Stimulated activated naive CD8-positive, alpha-beta T cell treated with anti-CD3 and anti-CD28 coated beads, Interleukin-15, amount 100 ng/mL, for 72 hours (primary cell): ENCODE measurements at regions not wholly inside any gene's neighbourhood (a gene's known extent, or its start where the extent isn't known, plus 50 kb on each side); places are given as distances from the start of the nearest gene placed in this dataset.
A peak's percentile ranks its signal among the peaks of the same experiment; 100 is the strongest.

ENCODE experiments used
- ATAC-seq: fragments of 150-1000 bp; cut with Tn5 transposase; 2 replicates; pipeline ENCODE4 v1.10.0; 2021; ENCODE audit warnings: mild to moderate bottlenecking, moderate library complexity
- DNase-seq, 2 donors: peaks; one replicate each; pipeline ENCODE4 v3.0.0; 2021 to 2022
- H3K27ac Mint-ChIP-seq, 2 donors: one replicate each; pipeline ENCODE4 v1.8.0; 2022; ENCODE audit warnings: mild to moderate bottlenecking in 2 of 2, mixed read lengths in 2 of 2, moderate library complexity in 2 of 2
- H3K27me3 Mint-ChIP-seq: one replicate; pipeline ENCODE4 v1.8.0; 2022; ENCODE audit warnings: mixed read lengths
- H3K4me1 Mint-ChIP-seq: one replicate; pipeline ENCODE4 v1.8.0; 2022; ENCODE audit warnings: mild to moderate bottlenecking, mixed read lengths
- H3K4me3 Mint-ChIP-seq, 2 donors: one replicate each; pipeline ENCODE4 v1.8.0; 2022; ENCODE audit warnings: mild to moderate bottlenecking in 2 of 2, mixed read lengths in 2 of 2, moderate library complexity in 1 of 2
- H3K9me3 Mint-ChIP-seq, 2 donors: one replicate each; pipeline ENCODE4 v1.8.0; 2022; ENCODE audit warnings: mixed read lengths in 2 of 2

- ATAC-seq: no peak
- Mint-ChIP-seq H3K4me3 (no peak overlapping the region), H3K27ac (no peak overlapping the region)
Observed at GRCh38 chr6:169996378-169997051, 245.1 kb downstream of the ERMARD start.

GRCh38 chr6:169994739-169995138, 243.3 kb downstream of the ERMARD start:
- DNase-seq (no peak), ATAC-seq (no peak)
- H3K9me3 Mint-ChIP-seq: no peaks in the 10 kb centered on the region
- peak overlapping the region in 1 of 2 donors; percentile 40 for H3K27ac Mint-ChIP-seq
- H3K4me3 Mint-ChIP-seq: no peak overlapping the region
- no peaks in the 10 kb centered on the region for H3K27me3 Mint-ChIP-seq
- H3K4me1 Mint-ChIP-seq: peaks cover 46% of the 10 kb centered on the region

More at GRCh38 chr6:169996378-169997051, 245.1 kb downstream of the ERMARD start:
- DNase-seq: no peak
- Mint-ChIP-seq H3K27me3 (no peaks in the 10 kb centered on the region), H3K9me3 (peaks cover 0 to 9% of the 10 kb centered on the region in 2 donors), H3K4me1 (peaks cover 29% of the 10 kb centered on the region)

- Mint-ChIP-seq H3K27ac (no peak overlapping the region), H3K9me3 (no peaks in the 10 kb centered on the region), H3K27me3 (no peaks in the 10 kb centered on the region), H3K4me3 (peak overlapping the region; percentile 17 to 30), H3K4me1 (peaks cover 53% of the 10 kb centered on the region)
- ATAC-seq (no peak), DNase-seq (no peak)
Observed at GRCh38 chr6:169993861-169994481, 242.5 kb downstream of the ERMARD start.

GRCh38 chr6:169991913-169992312, 240.5 kb downstream of the ERMARD start:
- Mint-ChIP-seq H3K9me3 (no peaks in the 10 kb centered on the region), H3K27me3 (no peaks in the 10 kb centered on the region), H3K4me3 (peak overlapping the region in 1 of 2 donors; percentile 24), H3K27ac (no peak overlapping the region), H3K4me1 (peaks cover 47% of the 10 kb centered on the region)
- ATAC-seq (no peak), DNase-seq (no peak)

- Mint-ChIP-seq H3K27me3 (no peaks in the 10 kb centered on the region), H3K4me3 (no peak overlapping the region), H3K9me3 (no peaks in the 10 kb centered on the region), H3K27ac (no peak overlapping the region), H3K4me1 (peaks cover 47% of the 10 kb centered on the region)
- DNase-seq: no peak
- ATAC-seq: no peak
Observed at GRCh38 chr6:169991031-169991390, 239.6 kb downstream of the ERMARD start.

GRCh38 chr6:169990095-169991030, 238.9 kb downstream of the ERMARD start:
- peak overlapping the region; percentile 38 to 65 for H3K27ac Mint-ChIP-seq
- peaks cover 47% of the 10 kb centered on the region for H3K4me1 Mint-ChIP-seq
- peak overlapping the region; percentile 61 to 67 for H3K4me3 Mint-ChIP-seq
- no peaks in the 10 kb centered on the region for H3K9me3 Mint-ChIP-seq
- no peaks in the 10 kb centered on the region for H3K27me3 Mint-ChIP-seq
- ATAC-seq: peak; percentile 90
- peak; percentile 57 to 78 for DNase-seq

- Mint-ChIP-seq H3K4me1 (peaks cover 47% of the 10 kb centered on the region), H3K9me3 (no peaks in the 10 kb centered on the region), H3K27me3 (no peaks in the 10 kb centered on the region), H3K27ac (no peak overlapping the region), H3K4me3 (peak overlapping the region; percentile 61 to 67)
- ATAC-seq: no peak
- DNase-seq: no peak
Observed at GRCh38 chr6:169989594-169989993, 238.2 kb downstream of the ERMARD start.

GRCh38 chr6:169988769-169989550, 237.5 kb downstream of the ERMARD start:
- DNase-seq (no peak), ATAC-seq (no peak)
- Mint-ChIP-seq H3K4me1 (peaks cover 47% of the 10 kb centered on the region), H3K27me3 (no peaks in the 10 kb centered on the region), H3K27ac (no peak overlapping the region), H3K4me3 (no peak overlapping the region), H3K9me3 (no peaks in the 10 kb centered on the region)

GRCh38 chr6:169986848-169987498, 235.6 kb downstream of the ERMARD start:
- Mint-ChIP-seq H3K4me3 (no peak overlapping the region), H3K27me3 (no peaks in the 10 kb centered on the region), H3K27ac (no peak overlapping the region), H3K9me3 (no peaks in the 10 kb centered on the region), H3K4me1 (peaks cover 28% of the 10 kb centered on the region)
- no peak for ATAC-seq
- no peak for DNase-seq

GRCh38 chr6:169986171-169986847, 234.9 kb downstream of the ERMARD start:
- Mint-ChIP-seq H3K4me1 (peaks cover 23% of the 10 kb centered on the region), H3K9me3 (no peaks in the 10 kb centered on the region), H3K4me3 (no peak overlapping the region), H3K27me3 (no peaks in the 10 kb centered on the region), H3K27ac (no peak overlapping the region)
- ATAC-seq (no peak), DNase-seq (no peak)

- no peak for ATAC-seq
- Mint-ChIP-seq H3K27ac (no peak overlapping the region), H3K4me3 (no peak overlapping the region), H3K27me3 (no peaks in the 10 kb centered on the region), H3K4me1 (peaks cover 13% of the 10 kb centered on the region), H3K9me3 (no peaks in the 10 kb centered on the region)
- no peak for DNase-seq
Observed at GRCh38 chr6:169985121-169986015, 233.9 kb downstream of the ERMARD start.

- no peaks in the 10 kb centered on the region for H3K9me3 Mint-ChIP-seq
- no peak overlapping the region for H3K27ac Mint-ChIP-seq
- ATAC-seq (peak; percentile 14), DNase-seq (no peak)
- H3K4me3 Mint-ChIP-seq: no peak overlapping the region
- H3K27me3 Mint-ChIP-seq: no peaks in the 10 kb centered on the region
- peaks cover 4% of the 10 kb centered on the region for H3K4me1 Mint-ChIP-seq
Observed at GRCh38 chr6:169984181-169985120, 233.0 kb downstream of the ERMARD start.

- Mint-ChIP-seq H3K27ac (peak overlapping the region in 1 of 2 donors; percentile 13), H3K9me3 (no peaks in the 10 kb centered on the region)
- no peak for ATAC-seq
Observed at GRCh38 chr6:169983651-169984050, 232.2 kb downstream of the ERMARD start.

More at GRCh38 chr6:169983651-169984050, 232.2 kb downstream of the ERMARD start:
- DNase-seq: no peak
- Mint-ChIP-seq H3K27me3 (no peaks in the 10 kb centered on the region), H3K4me1 (no peaks in the 10 kb centered on the region), H3K4me3 (no peak overlapping the region)
